Activated naive CD8-positive, alpha-beta T cell treated with anti-CD3 and anti-CD28 coated beads, Interleukin-2, amount 50 U/mL, for 24 hours (primary cell): ENCODE measurements at regions not wholly inside any gene's neighbourhood (a gene's known extent, or its start where the extent isn't known, plus 50 kb on each side); places are given as distances from the start of the nearest gene placed in this dataset.
"Not testable (repeated sequence)": the region's sequence is repeated elsewhere in the genome, so short reads cannot be mapped to it uniquely, and the experiment has no call there.

Experiments
- ATAC-seq: fragments of 150-1000 bp; cut with Tn5 transposase; one replicate; pipeline ENCODE4 v1.10.0; 2021
- DNase-seq: peaks from one replicate; pipeline ENCODE4 v3.0.0; 2021
- H3K27ac Mint-ChIP-seq: one replicate; pipeline ENCODE4 v1.8.0; 2021; ENCODE audit warnings: mild to moderate bottlenecking, mixed read lengths
- H3K27me3 Mint-ChIP-seq: one replicate; pipeline ENCODE4 v1.8.0; 2021; ENCODE audit warnings: mixed read lengths
- H3K36me3 Mint-ChIP-seq: one replicate; pipeline ENCODE4 v1.8.0; 2021; ENCODE audit warnings: low read depth, mixed read lengths
- H3K4me1 Mint-ChIP-seq: one replicate; pipeline ENCODE4 v1.8.0; 2021; ENCODE audit warnings: mixed read lengths
- H3K4me3 Mint-ChIP-seq: one replicate; pipeline ENCODE4 v1.8.0; 2021; ENCODE audit warnings: mild to moderate bottlenecking, moderate library complexity, mixed read lengths
- H3K9me3 Mint-ChIP-seq: one replicate; pipeline ENCODE4 v1.8.0; 2021; ENCODE audit warnings: mixed read lengths

GRCh38 chr6:130713144-130713543 is 114.1 kb upstream of the SMLR1 start:
- no peaks in the 10 kb centered on the region for H3K27me3 Mint-ChIP-seq

GRCh38 chr6:130715058-130715457 is 112.1 kb upstream of the SMLR1 start:
- peaks cover 20% of the 10 kb centered on the region for H3K4me1 Mint-ChIP-seq
- ATAC-seq (no peak), DNase-seq (no peak)
- no peak overlapping the region for H3K27ac Mint-ChIP-seq
- H3K36me3 Mint-ChIP-seq: no peaks in the 10 kb centered on the region
- no peak overlapping the region for H3K4me3 Mint-ChIP-seq
- peaks cover 15% of the 10 kb centered on the region for H3K9me3 Mint-ChIP-seq
- no peaks in the 10 kb centered on the region for H3K27me3 Mint-ChIP-seq

More at GRCh38 chr6:130713144-130713543, 114.1 kb upstream of the SMLR1 start:
- Mint-ChIP-seq H3K4me1 (peaks cover 10% of the 10 kb centered on the region), H3K4me3 (no peak overlapping the region), H3K36me3 (no peaks in the 10 kb centered on the region), H3K9me3 (peaks cover 2% of the 10 kb centered on the region), H3K27ac (no peak overlapping the region)
- no peak for DNase-seq
- ATAC-seq: no peak

GRCh38 chr6:130716466-130716865 is 110.7 kb upstream of the SMLR1 start:
- no peaks in the 10 kb centered on the region for H3K36me3 Mint-ChIP-seq
- no peak overlapping the region for H3K4me3 Mint-ChIP-seq
- H3K4me1 Mint-ChIP-seq: peaks cover 21% of the 10 kb centered on the region
- DNase-seq (no peak), ATAC-seq (no peak)
- H3K9me3 Mint-ChIP-seq: peaks cover 15% of the 10 kb centered on the region
- H3K27me3 Mint-ChIP-seq: no peaks in the 10 kb centered on the region
- no peak overlapping the region for H3K27ac Mint-ChIP-seq

- DNase-seq: no peak
- H3K27ac Mint-ChIP-seq: no peak overlapping the region
- peaks cover 23% of the 10 kb centered on the region for H3K4me1 Mint-ChIP-seq
- H3K27me3 Mint-ChIP-seq: no peaks in the 10 kb centered on the region
- no peak for ATAC-seq
- no peak overlapping the region for H3K4me3 Mint-ChIP-seq
- no peaks in the 10 kb centered on the region for H3K36me3 Mint-ChIP-seq
- peaks cover 15% of the 10 kb centered on the region for H3K9me3 Mint-ChIP-seq
Observed at GRCh38 chr6:130717657-130718056, 109.5 kb upstream of the SMLR1 start.

GRCh38 chr6:130720076-130720715 is 107.0 kb upstream of the SMLR1 start:
- Mint-ChIP-seq H3K27me3 (no peaks in the 10 kb centered on the region), H3K4me3 (no peak overlapping the region), H3K27ac (no peak overlapping the region), H3K4me1 (peaks cover 36% of the 10 kb centered on the region), H3K36me3 (no peaks in the 10 kb centered on the region), H3K9me3 (peaks cover 15% of the 10 kb centered on the region)
- ATAC-seq (peak; percentile 44), DNase-seq (no peak)

GRCh38 chr6:130724089-130724488 is 103.1 kb upstream of the SMLR1 start:
- H3K9me3 Mint-ChIP-seq: peaks cover 5% of the 10 kb centered on the region
- peak; percentile 68 for ATAC-seq
- no peak overlapping the region for H3K4me3 Mint-ChIP-seq
- no peak for DNase-seq
- peak overlapping the region; percentile 52 for H3K27ac Mint-ChIP-seq
- H3K36me3 Mint-ChIP-seq: no peaks in the 10 kb centered on the region
- H3K4me1 Mint-ChIP-seq: peaks cover 21% of the 10 kb centered on the region
- peaks cover 2% of the 10 kb centered on the region for H3K27me3 Mint-ChIP-seq

- DNase-seq (no peak), ATAC-seq (no peak)
- Mint-ChIP-seq H3K4me3 (no peak overlapping the region), H3K4me1 (peaks cover 20% of the 10 kb centered on the region), H3K36me3 (no peaks in the 10 kb centered on the region), H3K9me3 (no peaks in the 10 kb centered on the region), H3K27ac (no peak overlapping the region), H3K27me3 (peaks cover 2% of the 10 kb centered on the region)
Observed at GRCh38 chr6:130725551-130725950, 101.7 kb upstream of the SMLR1 start.

GRCh38 chr6:130728064-130728463 is 99.1 kb upstream of the SMLR1 start:
- not testable (repeated sequence) for H3K27ac Mint-ChIP-seq, DNase-seq, H3K27me3 Mint-ChIP-seq, H3K36me3 Mint-ChIP-seq, H3K4me3 Mint-ChIP-seq, H3K9me3 Mint-ChIP-seq, ATAC-seq
- peaks cover 24% of the 10 kb centered on the region for H3K4me1 Mint-ChIP-seq

- ATAC-seq (no peak), DNase-seq (no peak)
- H3K27me3 Mint-ChIP-seq: peaks cover 2% of the 10 kb centered on the region
- peaks cover 12% of the 10 kb centered on the region for H3K4me1 Mint-ChIP-seq
- no peaks in the 10 kb centered on the region for H3K36me3 Mint-ChIP-seq
- H3K27ac Mint-ChIP-seq: no peak overlapping the region
- H3K4me3 Mint-ChIP-seq: no peak overlapping the region
- H3K9me3 Mint-ChIP-seq: no peaks in the 10 kb centered on the region
Observed at GRCh38 chr6:130730600-130730999, 96.6 kb upstream of the SMLR1 start.

GRCh38 chr6:130734161-130734560 is 93.0 kb upstream of the SMLR1 start:
- DNase-seq (no peak), ATAC-seq (no peak)
- Mint-ChIP-seq H3K9me3 (no peaks in the 10 kb centered on the region), H3K27me3 (peaks cover 1% of the 10 kb centered on the region), H3K4me1 (peaks cover 12% of the 10 kb centered on the region), H3K36me3 (no peaks in the 10 kb centered on the region), H3K4me3 (no peak overlapping the region), H3K27ac (no peak overlapping the region)

- no peaks in the 10 kb centered on the region for H3K36me3 Mint-ChIP-seq
- H3K4me1 Mint-ChIP-seq: no peaks in the 10 kb centered on the region
- no peak overlapping the region for H3K27ac Mint-ChIP-seq
- H3K9me3 Mint-ChIP-seq: no peaks in the 10 kb centered on the region
- peaks cover 8% of the 10 kb centered on the region for H3K27me3 Mint-ChIP-seq
- DNase-seq (no peak), ATAC-seq (no peak)
- no peak overlapping the region for H3K4me3 Mint-ChIP-seq
Observed at GRCh38 chr6:130740308-130740707, 86.9 kb upstream of the SMLR1 start.

GRCh38 chr6:130742131-130742681 is 85.0 kb upstream of the SMLR1 start:
- peaks cover 8% of the 10 kb centered on the region for H3K27me3 Mint-ChIP-seq
- H3K27ac Mint-ChIP-seq: no peak overlapping the region
- H3K4me1 Mint-ChIP-seq: no peaks in the 10 kb centered on the region
- no peak overlapping the region for H3K4me3 Mint-ChIP-seq
- H3K9me3 Mint-ChIP-seq: no peaks in the 10 kb centered on the region
- DNase-seq (no peak), ATAC-seq (no peak)
- no peaks in the 10 kb centered on the region for H3K36me3 Mint-ChIP-seq

- ATAC-seq (no peak), DNase-seq (no peak)
- H3K36me3 Mint-ChIP-seq: no peaks in the 10 kb centered on the region
- no peaks in the 10 kb centered on the region for H3K4me1 Mint-ChIP-seq
- no peaks in the 10 kb centered on the region for H3K9me3 Mint-ChIP-seq
- peaks cover 8% of the 10 kb centered on the region for H3K27me3 Mint-ChIP-seq
- H3K27ac Mint-ChIP-seq: no peak overlapping the region
- H3K4me3 Mint-ChIP-seq: no peak overlapping the region
Observed at GRCh38 chr6:130743175-130743574, 84.0 kb upstream of the SMLR1 start.

- H3K4me1 Mint-ChIP-seq: no peaks in the 10 kb centered on the region
- H3K4me3 Mint-ChIP-seq: no peak overlapping the region
- H3K9me3 Mint-ChIP-seq: peaks cover 4% of the 10 kb centered on the region
Observed at GRCh38 chr6:130744576-130745366, 82.4 kb upstream of the SMLR1 start.

GRCh38 chr6:130748041-130748440 is 79.2 kb upstream of the SMLR1 start:
- DNase-seq (no peak), ATAC-seq (no peak)
- H3K9me3 Mint-ChIP-seq: peaks cover 9% of the 10 kb centered on the region
- H3K4me1 Mint-ChIP-seq: no peaks in the 10 kb centered on the region
- H3K27ac Mint-ChIP-seq: no peak overlapping the region
- no peak overlapping the region for H3K4me3 Mint-ChIP-seq
- no peaks in the 10 kb centered on the region for H3K27me3 Mint-ChIP-seq
- no peaks in the 10 kb centered on the region for H3K36me3 Mint-ChIP-seq

More at GRCh38 chr6:130744576-130745366, 82.4 kb upstream of the SMLR1 start:
- ATAC-seq: no peak
- H3K27ac Mint-ChIP-seq: no peak overlapping the region
- peaks cover 6% of the 10 kb centered on the region for H3K27me3 Mint-ChIP-seq
- H3K36me3 Mint-ChIP-seq: no peaks in the 10 kb centered on the region
- DNase-seq: no peak
